ENCODE measurements at regions not wholly inside any gene's neighbourhood (a gene's known extent, or its start where the extent isn't known, plus 50 kb on each side); places are given as distances from the start of the nearest gene placed in this dataset.

DNA sequence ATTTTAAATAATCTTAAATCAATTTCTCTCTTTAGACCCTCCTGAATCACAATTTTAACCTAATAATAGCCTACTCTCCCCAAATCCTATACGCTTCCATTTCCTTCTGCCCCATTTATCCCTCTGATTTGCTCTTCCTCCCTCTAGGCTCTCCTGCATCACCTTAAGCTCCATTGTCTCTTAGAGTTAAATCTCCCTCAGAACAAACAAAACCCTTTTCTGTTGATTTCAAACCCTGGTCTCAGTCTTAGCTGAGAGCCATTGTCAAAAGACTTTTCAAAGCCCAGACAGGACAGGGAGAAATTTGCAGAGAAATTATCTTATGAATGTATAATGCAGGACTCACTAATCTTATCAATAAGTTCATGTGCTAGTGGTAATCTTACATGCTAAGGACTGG, 106.1 kb downstream of the C12orf75 start:
- Histone ChIP-seq H3K4me2 (ENCODE audit: low read depth, low read length, poor library complexity, severe bottlenecking) (no peak overlapping the region), H3K9me2 (replicated peaks; ENCODE audit: insufficient read depth, low read length) (no peaks in the 10 kb centered on the region), H3K36me3 (ENCODE audit: low read length) (no peaks in the 10 kb centered on the region), H2AFZ (ENCODE audit: low read depth, low read length, severe bottlenecking) (no peak overlapping the region), H3K4me3 (ENCODE audit: insufficient read depth, low read length, poor library complexity, severe bottlenecking) (no peak overlapping the region), H3F3A (ENCODE audit: insufficient read depth) (no peaks in the 10 kb centered on the region), H3K27me3 (ENCODE audit: low read length) (no peaks in the 10 kb centered on the region), H4K20me1 (ENCODE audit: low read depth, low read length) (no peaks in the 10 kb centered on the region), H3K79me2 (ENCODE audit: insufficient read depth, low read length) (no peaks in the 10 kb centered on the region), H3K9ac (ENCODE audit: low read length) (no peak overlapping the region), H3K27ac (ENCODE audit: low read depth, low read length) (no peak overlapping the region), H3K9me3 (ENCODE audit: insufficient read depth, low read length) (no peaks in the 10 kb centered on the region)
- TF ChIP-seq, protein P1, sequence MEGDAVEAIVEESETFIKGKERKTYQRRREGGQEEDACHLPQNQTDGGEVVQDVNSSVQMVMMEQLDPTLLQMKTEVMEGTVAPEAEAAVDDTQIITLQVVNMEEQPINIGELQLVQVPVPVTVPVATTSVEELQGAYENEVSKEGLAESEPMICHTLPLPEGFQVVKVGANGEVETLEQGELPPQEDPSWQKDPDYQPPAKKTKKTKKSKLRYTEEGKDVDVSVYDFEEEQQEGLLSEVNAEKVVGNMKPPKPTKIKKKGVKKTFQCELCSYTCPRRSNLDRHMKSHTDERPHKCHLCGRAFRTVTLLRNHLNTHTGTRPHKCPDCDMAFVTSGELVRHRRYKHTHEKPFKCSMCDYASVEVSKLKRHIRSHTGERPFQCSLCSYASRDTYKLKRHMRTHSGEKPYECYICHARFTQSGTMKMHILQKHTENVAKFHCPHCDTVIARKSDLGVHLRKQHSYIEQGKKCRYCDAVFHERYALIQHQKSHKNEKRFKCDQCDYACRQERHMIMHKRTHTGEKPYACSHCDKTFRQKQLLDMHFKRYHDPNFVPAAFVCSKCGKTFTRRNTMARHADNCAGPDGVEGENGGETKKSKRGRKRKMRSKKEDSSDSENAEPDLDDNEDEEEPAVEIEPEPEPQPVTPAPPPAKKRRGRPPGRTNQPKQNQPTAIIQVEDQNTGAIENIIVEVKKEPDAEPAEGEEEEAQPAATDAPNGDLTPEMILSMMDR (IDR thresholded peaks at IDR 0.05; ENCODE audit: insufficient read depth, low read length, poor library complexity, severe bottlenecking): no peak
- TF ChIP-seq EZH2phosphoT487 (conservative IDR thresholded peaks at IDR 0.05; ENCODE audit: low read length): no peak

DNA sequence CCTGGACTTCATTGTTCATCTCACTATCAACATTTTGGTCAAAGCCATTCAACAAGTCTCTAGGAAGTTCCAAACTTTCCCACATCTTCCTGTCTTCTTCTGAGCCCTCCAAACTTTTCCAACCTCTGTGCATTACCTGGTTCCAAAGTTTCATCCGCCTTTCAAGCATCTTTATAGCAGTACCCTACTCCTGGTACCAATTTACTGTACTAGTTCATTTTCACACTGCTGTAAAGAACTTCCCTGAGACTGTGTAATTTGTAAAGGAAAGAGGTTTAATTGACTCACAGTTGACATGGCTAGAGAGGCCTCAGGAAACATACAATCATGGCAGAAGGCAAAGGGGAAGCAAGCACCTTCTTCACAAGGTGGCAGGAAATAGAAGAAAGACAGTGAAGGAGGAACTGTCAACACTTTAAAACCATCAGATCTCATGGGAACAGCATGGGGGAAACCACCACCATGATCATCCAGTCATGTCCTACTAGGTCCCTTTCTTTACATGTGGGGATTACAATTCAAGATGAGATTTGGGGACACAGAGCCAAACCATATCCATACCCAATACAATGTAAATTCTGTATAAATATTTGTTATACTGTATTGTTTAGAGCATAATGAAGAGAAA, 109.7 kb downstream of the C12orf75 start:
- Histone ChIP-seq H3K9ac (ENCODE audit: low read length) (no peak overlapping the region), H3K4me2 (ENCODE audit: low read depth, low read length, poor library complexity, severe bottlenecking) (no peak overlapping the region), H3K27me3 (ENCODE audit: low read length) (no peaks in the 10 kb centered on the region), H2AFZ (ENCODE audit: low read depth, low read length, severe bottlenecking) (no peak overlapping the region), H4K20me1 (ENCODE audit: low read depth, low read length) (no peaks in the 10 kb centered on the region), H3F3A (ENCODE audit: insufficient read depth) (no peaks in the 10 kb centered on the region), H3K36me3 (ENCODE audit: low read length) (no peaks in the 10 kb centered on the region), H3K79me2 (ENCODE audit: insufficient read depth, low read length) (no peaks in the 10 kb centered on the region), H3K27ac (ENCODE audit: low read depth, low read length) (no peak overlapping the region), H3K9me3 (ENCODE audit: insufficient read depth, low read length) (no peaks in the 10 kb centered on the region), H3K9me2 (replicated peaks; ENCODE audit: insufficient read depth, low read length) (no peaks in the 10 kb centered on the region), H3K4me3 (ENCODE audit: insufficient read depth, low read length, poor library complexity, severe bottlenecking) (no peak overlapping the region)
- no peak for TF ChIP-seq EZH2phosphoT487 (conservative IDR thresholded peaks at IDR 0.05; ENCODE audit: low read length)

DNA sequence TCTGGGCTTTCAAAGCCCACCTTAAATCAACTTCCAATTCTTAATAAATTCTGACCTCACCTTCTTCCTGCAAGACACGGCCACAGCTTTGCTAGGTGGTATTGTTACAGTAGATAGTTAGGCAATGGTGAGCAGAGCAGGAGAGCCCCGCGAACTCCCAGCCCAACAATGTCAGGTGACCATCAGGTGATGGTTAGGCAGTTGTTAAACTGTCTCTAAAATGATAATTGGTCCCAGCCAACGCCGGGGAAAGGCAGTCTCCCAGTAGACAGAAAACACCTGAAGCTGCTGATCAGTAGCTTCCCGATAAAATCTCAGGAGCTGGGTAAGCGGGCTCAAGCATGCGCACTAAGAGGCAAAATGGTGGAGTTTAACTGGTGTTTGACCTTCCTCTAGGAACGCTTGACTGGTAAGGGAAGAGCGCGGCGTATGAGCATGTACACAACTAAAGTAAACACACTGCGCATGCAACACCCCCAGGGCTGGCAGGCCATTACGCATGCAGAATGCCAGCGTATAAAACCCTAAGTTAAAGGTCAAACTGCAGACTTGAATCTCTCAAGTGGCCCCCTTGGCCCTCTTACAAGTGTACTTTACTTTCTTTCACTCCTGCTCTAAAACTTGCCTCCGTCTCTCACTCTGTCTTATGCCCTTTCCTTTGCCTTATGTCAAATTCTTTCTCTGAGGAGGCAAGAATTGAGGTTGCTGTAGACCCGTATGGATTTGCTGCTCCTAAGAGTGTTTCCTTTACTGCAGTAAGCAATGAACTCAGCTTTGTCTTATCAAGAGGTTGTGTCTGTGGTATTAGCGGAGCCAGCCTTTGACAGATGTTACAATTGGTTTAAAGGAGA, 113.5 kb downstream of the C12orf75 start:
- Histone ChIP-seq H3K9me2 (replicated peaks; ENCODE audit: insufficient read depth, low read length) (no peaks in the 10 kb centered on the region), H2AFZ (ENCODE audit: low read depth, low read length, severe bottlenecking) (no peak overlapping the region)

More for the DNA sequence above, 113.5 kb downstream of the C12orf75 start:
- H3F3A ChIP-seq (ENCODE audit: insufficient read depth): no peaks in the 10 kb centered on the region
- no peak overlapping the region for H3K27ac ChIP-seq (ENCODE audit: low read depth, low read length)
- H3K4me2 ChIP-seq (ENCODE audit: low read depth, low read length, poor library complexity, severe bottlenecking): no peak overlapping the region
- H3K9me3 ChIP-seq (ENCODE audit: insufficient read depth, low read length): no peaks in the 10 kb centered on the region
- H3K36me3 ChIP-seq (ENCODE audit: low read length): no peaks in the 10 kb centered on the region
- H3K9ac ChIP-seq (ENCODE audit: low read length): no peak overlapping the region
- no peaks in the 10 kb centered on the region for H3K27me3 ChIP-seq (ENCODE audit: low read length)
- TF ChIP-seq EZH2phosphoT487 (conservative IDR thresholded peaks at IDR 0.05; ENCODE audit: low read length): no peak
- TF ChIP-seq, protein P1 (IDR thresholded peaks at IDR 0.05; ENCODE audit: insufficient read depth, low read length, poor library complexity, severe bottlenecking): no peak
- H3K79me2 ChIP-seq (ENCODE audit: insufficient read depth, low read length): no peaks in the 10 kb centered on the region
- H3K4me3 ChIP-seq (ENCODE audit: insufficient read depth, low read length, poor library complexity, severe bottlenecking): no peak overlapping the region
- H4K20me1 ChIP-seq (ENCODE audit: low read depth, low read length): no peaks in the 10 kb centered on the region
